HUES48 (cell line): ENCODE measurements at regions not wholly inside any gene's neighbourhood (a gene's known extent, or its start where the extent isn't known, plus 50 kb on each side); places are given as distances from the start of the nearest gene placed in this dataset.
A peak's percentile ranks its signal among the peaks of the same experiment; 100 is the strongest.

Experiments
- H3K27ac ChIP-seq: one replicate; pipeline ENCODE4 v1.7.0; 2013; ENCODE audit warnings: low read depth, low read length, inconsistent platforms
- H3K27me3 ChIP-seq: 2 replicates; pipeline ENCODE4 v1.6.1; 2013; ENCODE audit warnings: mild to moderate bottlenecking, low read length; ENCODE audit not compliant: control insufficient read depth, insufficient read depth
- H3K36me3 ChIP-seq: 2 replicates; pipeline ENCODE4 v1.6.1; 2013; ENCODE audit warnings: low read length; ENCODE audit not compliant: control insufficient read depth, insufficient read depth
- H3K4me1 ChIP-seq: 2 replicates; pipeline ENCODE4 v1.6.1; 2013; ENCODE audit warnings: mild to moderate bottlenecking, low read length; ENCODE audit not compliant: control insufficient read depth, insufficient read depth
- H3K4me3 ChIP-seq: 2 replicates; pipeline ENCODE4 v1.5.1; 2013; ENCODE audit warnings: mild to moderate bottlenecking, low read depth, low read length
- H3K9ac ChIP-seq: 2 replicates; pipeline ENCODE4 v1.6.1; 2013; ENCODE audit warnings: mild to moderate bottlenecking, low read depth, low read length, moderate library complexity
- H3K9me3 ChIP-seq: 2 replicates; pipeline ENCODE4 v1.6.1; 2013; ENCODE audit warnings: low read length; ENCODE audit not compliant: control insufficient read depth, insufficient read depth

DNA sequence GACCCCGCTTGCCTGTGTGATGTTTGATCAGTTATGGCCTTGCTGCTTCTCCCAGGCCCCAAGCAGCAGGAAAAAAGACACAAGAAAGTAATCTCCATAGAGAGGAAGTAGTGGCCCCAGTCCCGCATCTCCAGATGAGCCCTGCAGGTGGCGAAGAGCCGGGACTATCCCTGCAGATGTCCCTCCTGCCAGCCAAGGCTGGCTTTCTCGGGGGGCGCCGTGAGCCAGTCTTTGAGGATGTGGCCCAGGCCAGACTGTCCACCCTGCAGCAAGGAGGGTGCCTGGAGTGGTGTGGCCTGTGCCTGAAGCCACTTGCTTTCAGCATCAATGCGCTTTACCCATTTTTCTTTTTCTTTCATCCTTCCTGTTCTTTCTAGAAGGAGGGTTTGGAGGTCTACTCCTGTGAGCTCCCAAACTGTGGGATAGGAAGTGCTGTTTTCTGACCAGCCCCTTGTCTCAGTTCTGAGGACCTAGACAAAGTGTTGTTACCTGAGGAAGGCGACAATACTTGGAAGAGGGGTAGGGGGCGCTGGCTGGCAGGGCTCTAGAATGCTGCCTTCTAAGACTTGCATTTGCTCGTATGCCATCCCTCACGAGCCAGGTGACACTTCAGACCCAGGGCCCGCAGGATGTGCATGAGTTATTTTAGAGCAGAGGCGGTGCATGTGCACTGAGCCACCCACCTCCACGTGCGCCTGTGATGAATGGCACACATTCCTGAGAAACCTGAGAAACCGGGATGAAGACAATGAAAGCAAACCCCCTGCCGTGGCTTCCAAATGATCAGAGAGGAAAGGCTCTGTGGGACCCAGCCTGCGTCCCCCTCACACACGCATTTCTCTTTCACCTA is 255.8 kb downstream of the FBXO15 start:
- Histone ChIP-seq H3K36me3 (no peaks in the 10 kb centered on the region), H3K27me3 (no peaks in the 10 kb centered on the region; the same call in 1 of the 2 replicates), H3K9ac (no peak overlapping the region; the same call in 1 of the 2 replicates), H3K9me3 (no peaks in the 10 kb centered on the region), H3K4me1 (peaks cover 39% of the 10 kb centered on the region), H3K27ac (peak overlapping the region; percentile 68), H3K4me3 (no peak overlapping the region; the same call in 1 of the 2 replicates)

DNA sequence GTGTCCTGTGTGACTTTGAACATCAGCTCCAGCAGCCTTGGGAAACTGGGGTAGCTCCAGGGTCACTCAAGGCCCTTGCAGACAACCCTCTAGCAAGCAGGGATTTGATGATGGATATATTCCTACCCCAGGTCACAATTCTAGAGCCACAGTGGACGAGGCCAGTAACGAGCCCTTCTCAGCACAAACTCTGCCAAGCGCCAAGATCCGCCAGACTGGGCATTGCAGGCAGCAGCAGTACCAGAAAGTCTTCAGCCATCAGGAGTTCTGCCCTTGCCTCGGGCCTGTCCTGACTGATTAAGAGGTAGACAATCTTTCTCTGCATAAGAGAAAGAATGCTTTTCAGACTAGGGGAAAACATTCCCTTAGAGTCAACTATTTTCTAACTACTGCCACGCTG is 259.1 kb downstream of the FBXO15 start:
- no peaks in the 10 kb centered on the region for H3K9me3 ChIP-seq
- H3K27ac ChIP-seq: no peak overlapping the region
- peaks cover 17% of the 10 kb centered on the region for H3K4me1 ChIP-seq
- H3K27me3 ChIP-seq: no peaks in the 10 kb centered on the region
- H3K36me3 ChIP-seq: no peaks in the 10 kb centered on the region
- H3K4me3 ChIP-seq: no peak overlapping the region
- H3K9ac ChIP-seq: no peak overlapping the region

DNA sequence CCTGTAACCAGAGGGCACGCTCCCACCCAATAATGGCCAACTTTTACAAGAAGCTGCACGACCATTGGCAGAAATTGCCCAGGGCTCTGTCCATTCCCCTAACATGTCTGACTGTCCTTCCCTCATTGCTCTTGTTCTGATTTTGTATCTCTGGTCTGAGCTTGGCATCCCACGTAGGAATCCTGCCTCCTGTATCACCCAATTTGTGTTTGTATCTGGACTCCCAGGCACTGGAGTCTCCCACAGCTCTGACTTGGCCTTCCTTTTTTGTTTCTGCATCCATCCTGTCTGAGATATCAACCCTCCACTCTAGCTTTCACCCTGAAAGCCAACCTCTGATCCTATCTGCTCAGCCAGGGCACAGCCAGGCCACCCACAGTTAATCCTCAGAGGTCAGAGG is 259.8 kb downstream of the FBXO15 start:
- no peaks in the 10 kb centered on the region for H3K27me3 ChIP-seq
- no peaks in the 10 kb centered on the region for H3K9me3 ChIP-seq
- H3K9ac ChIP-seq: no peak overlapping the region
- no peaks in the 10 kb centered on the region for H3K36me3 ChIP-seq
- peaks cover 17% of the 10 kb centered on the region for H3K4me1 ChIP-seq
- H3K4me3 ChIP-seq: no peak overlapping the region
- no peak overlapping the region for H3K27ac ChIP-seq

DNA sequence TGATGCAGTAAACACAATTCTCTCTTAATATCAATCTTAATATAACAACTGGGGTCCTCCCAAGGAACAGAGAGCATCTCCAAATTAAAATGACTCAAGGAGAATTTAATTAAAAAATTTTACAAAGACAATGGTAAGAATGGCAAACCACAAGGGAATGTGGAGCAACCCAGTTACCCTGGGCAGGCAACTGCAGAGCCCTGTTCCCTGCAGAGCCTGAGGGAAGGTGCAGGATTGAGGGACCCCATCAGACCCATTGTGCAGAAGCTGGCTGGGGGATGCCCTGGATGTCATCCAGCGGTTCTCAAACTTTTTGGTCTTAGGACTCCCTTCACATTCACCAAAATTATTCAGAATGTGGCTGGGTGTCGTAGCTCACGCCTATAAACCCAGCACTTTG is 262.8 kb downstream of the FBXO15 start:
- Histone ChIP-seq H3K9me3 (no peaks in the 10 kb centered on the region), H3K4me3 (no peak overlapping the region), H3K4me1 (no peaks in the 10 kb centered on the region), H3K9ac (no peak overlapping the region), H3K27me3 (no peaks in the 10 kb centered on the region), H3K27ac (no peak overlapping the region), H3K36me3 (no peaks in the 10 kb centered on the region)

DNA sequence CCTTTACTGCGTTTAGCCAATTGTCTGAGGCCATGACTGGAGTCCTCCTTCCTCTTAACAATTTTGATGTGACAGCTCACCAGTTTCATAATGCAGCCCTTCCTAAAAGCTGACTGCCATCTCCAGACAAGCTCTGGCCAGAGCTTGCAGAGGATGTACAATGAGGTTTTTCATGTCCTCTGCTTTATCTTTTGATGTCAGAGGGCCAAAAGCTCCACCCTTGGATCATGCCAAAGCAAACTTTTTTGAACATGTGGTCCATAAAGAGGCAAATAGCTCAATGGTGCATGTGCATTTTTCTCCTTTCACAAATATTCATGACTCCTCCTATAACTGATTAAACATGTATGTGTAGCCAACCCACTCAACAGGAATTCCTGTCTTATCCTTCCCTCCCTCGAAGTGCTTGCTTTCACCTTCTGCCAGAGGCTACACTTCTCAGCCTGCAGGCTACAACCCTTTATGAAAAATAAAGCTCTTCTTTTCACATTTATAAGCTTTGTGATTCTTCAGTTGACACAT is 266.2 kb downstream of the FBXO15 start:
- no peak overlapping the region for H3K27ac ChIP-seq
- no peaks in the 10 kb centered on the region for H3K27me3 ChIP-seq
- no peaks in the 10 kb centered on the region for H3K36me3 ChIP-seq
- H3K9ac ChIP-seq: no peak overlapping the region
- no peak overlapping the region for H3K4me3 ChIP-seq
- H3K4me1 ChIP-seq: no peaks in the 10 kb centered on the region
- no peaks in the 10 kb centered on the region for H3K9me3 ChIP-seq

DNA sequence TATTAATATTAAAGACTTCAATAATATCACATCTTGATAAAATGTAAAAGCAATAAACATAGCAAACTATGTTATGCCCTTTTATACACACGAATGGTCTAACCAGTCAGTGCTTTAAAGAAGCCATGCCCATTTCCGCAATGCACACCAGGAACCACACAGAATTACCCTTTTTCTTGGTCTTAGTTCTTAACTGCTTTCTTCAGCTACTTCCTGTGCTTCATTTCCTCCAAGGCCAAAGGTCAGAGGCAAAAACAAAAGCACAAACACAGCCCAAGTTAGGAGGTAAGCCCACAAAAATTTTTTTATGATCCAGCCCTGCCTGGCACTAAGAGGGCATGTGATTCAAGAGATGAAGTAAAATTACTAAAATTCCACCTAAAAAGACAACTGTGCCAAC is 267.2 kb downstream of the FBXO15 start:
- Histone ChIP-seq H3K9ac (no peak overlapping the region), H3K4me1 (no peaks in the 10 kb centered on the region), H3K27me3 (no peaks in the 10 kb centered on the region), H3K36me3 (no peaks in the 10 kb centered on the region), H3K4me3 (no peak overlapping the region), H3K9me3 (no peaks in the 10 kb centered on the region), H3K27ac (no peak overlapping the region)

DNA sequence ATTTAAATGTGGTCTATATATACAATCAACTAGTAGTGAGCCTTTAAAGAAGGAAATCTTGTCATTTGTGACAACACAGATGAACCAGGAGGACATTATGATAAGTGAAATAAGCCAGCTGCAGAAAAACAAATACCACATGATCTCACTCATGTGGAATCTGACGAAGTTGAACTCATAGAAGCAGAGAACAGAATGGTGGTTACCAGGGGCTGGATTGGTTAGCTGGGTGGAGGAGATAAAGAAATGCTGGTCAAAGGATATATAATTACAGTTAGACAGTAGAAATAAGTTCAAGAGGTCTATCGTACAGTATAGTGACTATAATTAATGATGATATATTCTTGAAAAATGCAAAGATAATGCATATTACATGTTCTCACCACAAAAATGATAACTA is 267.9 kb downstream of the FBXO15 start:
- Histone ChIP-seq H3K27ac (no peak overlapping the region), H3K4me3 (no peak overlapping the region), H3K9ac (no peak overlapping the region), H3K36me3 (no peaks in the 10 kb centered on the region), H3K4me1 (no peaks in the 10 kb centered on the region), H3K9me3 (no peaks in the 10 kb centered on the region), H3K27me3 (no peaks in the 10 kb centered on the region)

DNA sequence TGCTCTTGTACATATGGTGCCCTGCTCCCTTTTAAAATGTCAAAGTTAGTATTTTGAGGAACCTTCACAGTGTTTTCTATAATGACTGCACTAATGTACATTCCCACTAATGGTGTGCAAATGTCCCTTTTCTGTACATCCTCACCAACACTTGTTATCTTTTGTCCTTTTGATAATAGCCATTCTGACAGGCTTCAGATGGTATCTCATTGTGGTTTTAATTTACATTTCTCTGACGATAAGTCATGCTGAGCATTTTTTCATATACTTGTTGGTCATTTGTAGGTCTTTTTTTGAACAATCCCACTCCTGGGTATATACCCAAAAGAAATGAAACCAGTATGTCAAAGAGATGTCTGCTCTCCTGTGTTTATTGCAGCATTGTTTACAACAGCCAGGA is 268.3 kb downstream of the FBXO15 start:
- no peak overlapping the region for H3K27ac ChIP-seq

DNA sequence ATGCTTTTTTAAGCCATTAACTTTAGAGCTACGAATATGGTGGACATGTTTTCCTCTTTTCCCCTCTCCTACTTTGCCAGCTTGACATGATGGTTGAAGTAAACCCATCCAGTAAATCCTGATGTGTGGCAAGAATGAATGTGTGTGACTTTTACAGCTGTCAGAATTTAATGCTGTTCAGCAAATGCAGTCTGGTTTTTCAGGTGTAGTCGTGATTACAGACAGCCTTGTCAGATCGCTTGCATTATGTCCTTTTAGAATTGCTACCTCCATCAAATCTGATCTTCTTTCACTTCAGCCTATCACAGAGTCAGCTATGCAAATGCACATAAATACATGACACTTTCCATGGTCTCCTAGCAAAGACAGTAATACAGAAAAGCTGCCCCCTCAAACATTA is 278.5 kb downstream of the FBXO15 start:
- H3K36me3 ChIP-seq: no peaks in the 10 kb centered on the region
- no peaks in the 10 kb centered on the region for H3K9me3 ChIP-seq
- H3K27ac ChIP-seq: no peak overlapping the region

More for the DNA sequence above, 268.3 kb downstream of the FBXO15 start:
- H3K9me3 ChIP-seq: no peaks in the 10 kb centered on the region
- H3K9ac ChIP-seq: no peak overlapping the region
- H3K36me3 ChIP-seq: no peaks in the 10 kb centered on the region
- no peak overlapping the region for H3K4me3 ChIP-seq
- H3K4me1 ChIP-seq: no peaks in the 10 kb centered on the region
- H3K27me3 ChIP-seq: no peaks in the 10 kb centered on the region

DNA sequence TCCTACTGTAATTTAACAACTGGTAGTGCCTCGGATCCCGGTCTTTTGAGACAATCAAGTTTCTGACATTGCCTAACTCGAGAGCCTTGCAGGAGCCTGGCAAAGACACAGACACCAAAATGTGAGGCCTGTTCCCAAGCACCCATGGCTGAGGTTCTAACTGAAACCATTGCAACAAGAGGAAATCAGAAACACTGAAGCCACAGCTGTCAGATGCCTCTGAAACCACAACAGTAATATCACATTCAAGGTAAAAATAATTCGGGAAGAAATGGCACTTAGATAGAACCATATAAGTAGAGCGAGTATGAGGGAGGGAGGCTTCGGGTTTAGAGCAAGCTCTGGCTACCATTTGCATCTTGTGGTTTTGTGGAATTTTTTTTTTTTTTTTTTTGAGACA is 285.9 kb downstream of the FBXO15 start:
- Histone ChIP-seq H3K27ac (no peak overlapping the region), H3K9me3 (no peaks in the 10 kb centered on the region), H3K4me3 (no peak overlapping the region), H3K9ac (no peak overlapping the region), H3K27me3 (no peaks in the 10 kb centered on the region), H3K4me1 (no peaks in the 10 kb centered on the region), H3K36me3 (no peaks in the 10 kb centered on the region)

More for the DNA sequence above, 278.5 kb downstream of the FBXO15 start:
- H3K4me3 ChIP-seq: no peak overlapping the region
- no peak overlapping the region for H3K9ac ChIP-seq
- H3K27me3 ChIP-seq: no peaks in the 10 kb centered on the region
- H3K4me1 ChIP-seq: no peaks in the 10 kb centered on the region

DNA sequence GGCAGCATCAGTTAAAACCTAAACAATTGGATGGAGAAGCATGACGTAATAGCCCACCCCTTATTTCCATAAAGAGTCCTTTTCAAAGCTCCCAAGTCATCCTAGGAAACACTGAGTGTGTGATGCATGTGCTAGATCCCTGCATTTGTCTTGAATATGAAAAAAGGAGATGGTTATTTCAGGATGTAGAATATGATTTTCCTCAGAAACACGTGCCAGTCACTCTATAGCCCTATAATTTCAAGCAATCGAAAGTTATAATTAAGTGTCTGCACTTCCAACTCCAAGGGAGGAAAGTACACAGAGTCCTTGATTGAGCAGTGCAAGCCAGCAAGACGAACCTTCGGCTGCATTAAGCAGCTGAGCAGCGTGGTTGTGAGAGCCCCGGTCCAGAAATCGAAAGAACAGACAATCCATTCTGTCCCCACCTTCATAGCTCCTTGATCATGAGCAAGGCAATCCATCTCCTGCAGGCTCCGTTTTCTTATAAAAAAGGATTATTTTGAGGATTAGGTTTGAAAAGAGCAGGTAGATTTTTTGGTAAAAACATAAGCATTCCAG is 287.7 kb downstream of the FBXO15 start:
- H3K9ac ChIP-seq: no peak overlapping the region
- H3K27ac ChIP-seq: no peak overlapping the region
- no peaks in the 10 kb centered on the region for H3K9me3 ChIP-seq
- no peaks in the 10 kb centered on the region for H3K27me3 ChIP-seq
- H3K4me1 ChIP-seq: no peaks in the 10 kb centered on the region
- no peaks in the 10 kb centered on the region for H3K36me3 ChIP-seq
- H3K4me3 ChIP-seq: no peak overlapping the region
